Right cardiac atrium (tissue), 5 donors: ENCODE measurements at regions not wholly inside any gene's neighbourhood (a gene's known extent, or its start where the extent isn't known, plus 50 kb on each side); places are given as distances from the start of the nearest gene placed in this dataset.

Experiments used
- ATAC-seq, 2 donors: fragments of 200-7000 bp; cut with Tn5 transposase; one replicate each; pipeline versions ENCODE4 v1.8.0 to v1.9.1; 2020; ENCODE audit warnings: moderate library complexity in 2 of 2, mild to moderate bottlenecking in 1 of 2
- DNase-seq, 3 donors: peaks; one replicate each; pipeline ENCODE4 v3.0.0-alpha.2; 2020
- H3K27ac ChIP-seq: one replicate; pipeline ENCODE4 v1.5.1; 2013; ENCODE audit warnings: mild to moderate bottlenecking, low read length, control low read depth, moderate library complexity
- H3K27me3 ChIP-seq: one replicate; pipeline ENCODE4 v1.6.1; 2013; ENCODE audit not compliant: control insufficient read depth, insufficient read depth
- H3K4me1 ChIP-seq: one replicate; pipeline ENCODE4 v1.6.1; 2013; ENCODE audit warnings: low read length; ENCODE audit not compliant: control insufficient read depth, insufficient read depth
- H3K4me3 ChIP-seq: one replicate; pipeline ENCODE4 v1.5.1; 2013; ENCODE audit warnings: low read length, control low read depth
- H3K9me3 ChIP-seq: one replicate; pipeline ENCODE4 v1.6.1; 2013; ENCODE audit warnings: low read length; ENCODE audit not compliant: control insufficient read depth
- WGBS: extraction: QIAGEN DNeasy Blood & Tissue Kit; methylation state at CpG from one replicate; pipeline ENCODE4 v1.1.7; 2013; 5-methylcytosine and 5-hydroxymethylcytosine counted together
- intact Hi-C, 4 donors: fragments of 100-400 bp; cut with DNase I; formaldehyde crosslinking; loops; one replicate each; pipeline versions ENCODE4 v1.11.0 to v1.14.0; 2022 to 2023
- donor health status: healthy with polysubstance abuse.
- donor health status: DM: no; HTN: yes; CAD: no.
- donor health status: DM: no; HTN: no; CAD: no.
- donor health status: DM: no; HTN: yes; CAD: no; lungs with severe emphysema.
- donor health status: DM: yes; HTN: yes; CAD: no.

DNA sequence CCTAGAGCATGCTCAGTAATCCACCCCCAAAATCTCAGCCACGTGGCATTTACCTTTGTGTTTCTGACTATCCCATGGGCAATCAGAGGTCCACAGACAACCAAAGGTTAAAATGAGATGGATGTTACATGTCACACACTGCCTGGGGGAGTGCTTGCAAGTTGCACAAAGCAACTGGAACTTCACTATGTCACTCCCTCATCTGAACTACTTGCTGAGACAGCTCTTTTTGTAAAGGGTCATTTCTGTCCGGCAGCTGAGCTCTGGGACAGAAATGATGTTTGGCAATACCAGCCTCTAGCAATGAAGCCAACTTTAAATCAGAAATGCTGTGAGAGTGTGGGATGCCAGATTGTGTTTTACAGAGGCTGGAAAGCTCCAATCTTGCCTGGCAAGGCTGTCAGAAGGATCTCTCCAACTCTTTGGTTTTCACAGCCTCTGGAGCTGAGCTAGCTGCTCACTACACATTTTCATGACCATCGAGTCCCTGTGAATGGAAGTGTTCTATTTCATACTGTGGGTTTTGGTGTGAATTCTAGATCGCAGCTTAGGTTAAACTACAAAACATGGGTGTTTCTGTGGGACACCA is 66.3 kb upstream of the TMEM215 start:
- DNase-seq: no peak
- Histone ChIP-seq H3K4me3 (no peak overlapping the region), H3K9me3 (no peaks in the 10 kb centered on the region), H3K27me3 (no peaks in the 10 kb centered on the region), H3K27ac (no peak overlapping the region), H3K4me1 (no peaks in the 10 kb centered on the region)
- peak; percentile 42 to 71 for ATAC-seq
- WGBS: 55% methylated on average over 4 of the region's 4 CpGs
- intact Hi-C loops: no loop called here

DNA sequence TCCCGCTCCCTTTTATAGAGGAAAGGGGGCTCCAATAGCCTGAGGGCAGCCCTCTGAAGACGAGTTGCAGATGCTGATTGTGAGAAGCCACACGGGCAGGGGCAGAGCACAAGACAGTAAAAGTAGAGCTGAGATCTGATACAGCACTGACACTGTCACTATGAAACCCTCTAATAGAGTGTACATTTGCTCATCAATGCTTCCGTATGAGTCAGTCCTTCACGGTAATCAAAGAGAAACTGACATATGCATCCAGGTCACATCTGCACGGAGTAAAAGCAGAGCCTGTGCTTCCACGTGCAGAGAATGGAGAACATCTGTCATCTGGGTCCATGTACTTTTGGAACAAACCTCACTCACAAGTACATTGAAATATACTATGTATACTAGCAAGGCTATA is 60.6 kb upstream of the TMEM215 start:
- Histone ChIP-seq H3K27ac (no peak overlapping the region), H3K4me1 (no peaks in the 10 kb centered on the region), H3K9me3 (no peaks in the 10 kb centered on the region), H3K27me3 (no peaks in the 10 kb centered on the region), H3K4me3 (no peak overlapping the region)
- ATAC-seq: no peak
- no peak for DNase-seq
- intact Hi-C loops: no loop called here
- WGBS: 39% methylated on average over 7 of the region's 7 CpGs

DNA sequence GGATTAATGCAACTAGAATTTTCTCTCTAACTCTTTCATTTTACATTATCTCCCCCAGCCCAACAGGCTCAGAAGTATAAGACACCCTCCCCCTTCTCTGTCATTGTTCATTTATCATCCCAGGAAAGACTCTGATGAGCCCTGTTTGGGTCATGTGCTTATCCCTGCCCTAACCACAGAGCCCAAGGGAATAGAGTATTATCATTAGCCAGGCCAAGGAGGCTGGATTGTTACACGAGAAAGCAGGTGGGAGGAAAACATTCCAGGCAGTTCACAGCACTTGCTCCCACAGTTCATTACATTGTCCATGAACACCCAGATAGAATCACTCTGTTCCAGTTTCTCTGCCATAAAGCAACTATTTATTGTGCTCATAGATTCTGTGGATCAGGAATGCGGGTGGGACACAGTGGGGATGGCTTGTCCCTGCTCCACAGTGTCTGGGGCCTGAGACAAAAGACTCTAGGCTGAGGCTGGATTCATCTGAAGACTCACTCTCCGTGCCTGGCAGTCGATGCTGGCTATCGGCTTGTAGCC is 59.5 kb upstream of the TMEM215 start:
- H3K9me3 ChIP-seq: no peaks in the 10 kb centered on the region
- H3K27ac ChIP-seq: no peak overlapping the region
- H3K4me1 ChIP-seq: no peaks in the 10 kb centered on the region
- DNase-seq (no peak), ATAC-seq (no peak)
- WGBS: 54% methylated on average over 5 of the region's 5 CpGs
- intact Hi-C loops: no loop called here
- no peaks in the 10 kb centered on the region for H3K27me3 ChIP-seq
- H3K4me3 ChIP-seq: no peak overlapping the region

DNA sequence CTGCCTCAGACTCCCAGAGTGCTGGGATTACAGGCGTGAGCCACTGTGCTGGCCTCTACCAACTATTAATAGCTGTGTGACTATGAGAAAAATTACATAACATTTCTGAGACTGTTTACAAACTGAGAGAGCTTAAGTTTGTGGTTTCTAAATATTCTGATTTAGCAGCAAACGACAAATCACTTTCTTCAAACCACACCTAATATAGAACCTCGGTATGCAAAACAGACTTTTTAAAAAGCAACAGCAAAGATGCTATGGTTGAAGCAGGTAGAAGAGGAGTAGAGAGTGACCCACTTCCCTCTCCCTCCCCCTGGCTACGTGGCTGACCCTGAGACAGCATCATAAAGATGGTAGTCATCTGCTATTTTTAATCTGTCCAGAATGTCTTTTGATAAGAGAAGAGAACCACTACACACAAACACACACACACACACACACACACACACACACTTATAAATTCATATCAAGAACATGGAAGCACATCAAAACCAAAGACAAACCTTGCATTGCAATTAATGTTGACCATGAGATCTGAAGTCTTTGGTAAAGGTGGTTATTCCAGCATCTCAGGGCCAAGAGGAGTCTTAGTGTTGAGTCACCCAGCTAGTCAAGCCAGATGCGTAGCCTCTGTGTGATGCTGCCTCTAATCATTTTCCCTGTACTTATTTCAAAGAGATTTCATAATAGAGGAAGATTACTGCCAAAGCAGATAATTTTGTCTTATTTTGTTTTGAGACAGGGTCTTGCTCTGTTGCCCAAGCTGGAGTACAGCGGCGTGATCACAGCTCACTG is 58.1 kb upstream of the TMEM215 start:
- DNase-seq: no peak
- H3K27me3 ChIP-seq: no peaks in the 10 kb centered on the region
- H3K4me3 ChIP-seq: no peak overlapping the region
- no peak overlapping the region for H3K27ac ChIP-seq
- ATAC-seq: no peak
- no peaks in the 10 kb centered on the region for H3K9me3 ChIP-seq
- 76% methylated on average over 7 of the region's 7 CpGs for WGBS
- intact Hi-C loops: no loop called here
- no peaks in the 10 kb centered on the region for H3K4me1 ChIP-seq

DNA sequence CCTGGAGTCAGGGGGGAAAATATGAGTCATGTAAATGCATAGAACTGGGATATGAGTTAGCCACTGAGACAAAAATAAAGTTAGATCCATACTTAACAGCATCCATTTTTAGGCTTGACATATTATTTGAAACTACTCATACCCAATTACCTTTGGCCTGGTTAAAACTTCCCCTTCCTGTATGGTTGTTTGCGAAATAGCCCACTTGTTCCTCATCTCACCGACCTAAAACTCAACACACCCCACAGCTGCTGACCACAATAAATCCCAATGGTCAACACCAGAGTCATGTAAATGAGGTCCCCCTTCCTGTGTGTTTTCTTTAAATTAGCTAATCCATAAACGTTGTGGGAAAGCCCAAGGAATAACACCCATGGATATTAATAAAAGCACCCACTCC is 55.2 kb upstream of the TMEM215 start:
- Histone ChIP-seq H3K9me3 (no peaks in the 10 kb centered on the region), H3K4me3 (no peak overlapping the region), H3K4me1 (no peaks in the 10 kb centered on the region), H3K27ac (no peak overlapping the region), H3K27me3 (no peaks in the 10 kb centered on the region)
- intact Hi-C loops: no loop called here
- WGBS: 73% methylated on average over 3 of the region's 3 CpGs
- ATAC-seq (no peak), DNase-seq (no peak)
